ENCODE measurements at regions not wholly inside any gene's neighbourhood (a gene's known extent, or its start where the extent isn't known, plus 50 kb on each side); places are given as distances from the start of the nearest gene placed in this dataset.

- TF ChIP-seq, protein P1, sequence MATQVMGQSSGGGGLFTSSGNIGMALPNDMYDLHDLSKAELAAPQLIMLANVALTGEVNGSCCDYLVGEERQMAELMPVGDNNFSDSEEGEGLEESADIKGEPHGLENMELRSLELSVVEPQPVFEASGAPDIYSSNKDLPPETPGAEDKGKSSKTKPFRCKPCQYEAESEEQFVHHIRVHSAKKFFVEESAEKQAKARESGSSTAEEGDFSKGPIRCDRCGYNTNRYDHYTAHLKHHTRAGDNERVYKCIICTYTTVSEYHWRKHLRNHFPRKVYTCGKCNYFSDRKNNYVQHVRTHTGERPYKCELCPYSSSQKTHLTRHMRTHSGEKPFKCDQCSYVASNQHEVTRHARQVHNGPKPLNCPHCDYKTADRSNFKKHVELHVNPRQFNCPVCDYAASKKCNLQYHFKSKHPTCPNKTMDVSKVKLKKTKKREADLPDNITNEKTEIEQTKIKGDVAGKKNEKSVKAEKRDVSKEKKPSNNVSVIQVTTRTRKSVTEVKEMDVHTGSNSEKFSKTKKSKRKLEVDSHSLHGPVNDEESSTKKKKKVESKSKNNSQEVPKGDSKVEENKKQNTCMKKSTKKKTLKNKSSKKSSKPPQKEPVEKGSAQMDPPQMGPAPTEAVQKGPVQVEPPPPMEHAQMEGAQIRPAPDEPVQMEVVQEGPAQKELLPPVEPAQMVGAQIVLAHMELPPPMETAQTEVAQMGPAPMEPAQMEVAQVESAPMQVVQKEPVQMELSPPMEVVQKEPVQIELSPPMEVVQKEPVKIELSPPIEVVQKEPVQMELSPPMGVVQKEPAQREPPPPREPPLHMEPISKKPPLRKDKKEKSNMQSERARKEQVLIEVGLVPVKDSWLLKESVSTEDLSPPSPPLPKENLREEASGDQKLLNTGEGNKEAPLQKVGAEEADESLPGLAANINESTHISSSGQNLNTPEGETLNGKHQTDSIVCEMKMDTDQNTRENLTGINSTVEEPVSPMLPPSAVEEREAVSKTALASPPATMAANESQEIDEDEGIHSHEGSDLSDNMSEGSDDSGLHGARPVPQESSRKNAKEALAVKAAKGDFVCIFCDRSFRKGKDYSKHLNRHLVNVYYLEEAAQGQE (tag by site-specific recombination; IDR thresholded peaks at IDR 0.05), result no peak
- TF ChIP-seq ZFP37 (tag by site-specific recombination; IDR thresholded peaks at IDR 0.05), result no peak
- TF ChIP-seq, protein P2, sequence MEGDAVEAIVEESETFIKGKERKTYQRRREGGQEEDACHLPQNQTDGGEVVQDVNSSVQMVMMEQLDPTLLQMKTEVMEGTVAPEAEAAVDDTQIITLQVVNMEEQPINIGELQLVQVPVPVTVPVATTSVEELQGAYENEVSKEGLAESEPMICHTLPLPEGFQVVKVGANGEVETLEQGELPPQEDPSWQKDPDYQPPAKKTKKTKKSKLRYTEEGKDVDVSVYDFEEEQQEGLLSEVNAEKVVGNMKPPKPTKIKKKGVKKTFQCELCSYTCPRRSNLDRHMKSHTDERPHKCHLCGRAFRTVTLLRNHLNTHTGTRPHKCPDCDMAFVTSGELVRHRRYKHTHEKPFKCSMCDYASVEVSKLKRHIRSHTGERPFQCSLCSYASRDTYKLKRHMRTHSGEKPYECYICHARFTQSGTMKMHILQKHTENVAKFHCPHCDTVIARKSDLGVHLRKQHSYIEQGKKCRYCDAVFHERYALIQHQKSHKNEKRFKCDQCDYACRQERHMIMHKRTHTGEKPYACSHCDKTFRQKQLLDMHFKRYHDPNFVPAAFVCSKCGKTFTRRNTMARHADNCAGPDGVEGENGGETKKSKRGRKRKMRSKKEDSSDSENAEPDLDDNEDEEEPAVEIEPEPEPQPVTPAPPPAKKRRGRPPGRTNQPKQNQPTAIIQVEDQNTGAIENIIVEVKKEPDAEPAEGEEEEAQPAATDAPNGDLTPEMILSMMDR (tag by site-specific recombination; IDR thresholded peaks at IDR 0.05), result no peak
- TF ChIP-seq ZNF645 (tag by site-specific recombination; IDR thresholded peaks at IDR 0.05), result no peak
- TF ChIP-seq TCF7L2 (IDR thresholded peaks at IDR 0.05; ENCODE audit: borderline replicate concordance, low read depth, low read length), result no peak
- no peak for TF ChIP-seq SP7 (tag by site-specific recombination; IDR thresholded peaks at IDR 0.05)
These were observed 218.3 kb upstream of the PRDM1 start for GRCh38 chr6:105867821-105868220.
